Superior temporal gyrus (tissue), 1 donor: ENCODE measurements at regions not wholly inside any gene's neighbourhood (a gene's known extent, or its start where the extent isn't known, plus 50 kb on each side); places are given as distances from the start of the nearest gene placed in this dataset.

Source experiments
- DNase-seq: peaks from one replicate; pipeline ENCODE4 v3.0.0-alpha.2; 2016; ENCODE audit errors: extremely low spot score

- DNase-seq = no peak
Measured at GRCh38 chr15:87631093-87631492, 625.4 kb downstream of the NTRK3 start.

- DNase-seq = no peak
Measured at GRCh38 chr15:87628311-87628710, 628.2 kb downstream of the NTRK3 start.

GRCh38 chr15:87626860-87627259, 629.7 kb downstream of the NTRK3 start:
- DNase-seq = no peak

GRCh38 chr15:87623832-87624231, 632.7 kb downstream of the NTRK3 start:
- no peak for DNase-seq

- no peak for DNase-seq
Measured at GRCh38 chr15:87620393-87620792, 636.1 kb downstream of the NTRK3 start.

- no peak for DNase-seq
Measured at GRCh38 chr15:87619161-87619960, 637.2 kb downstream of the NTRK3 start.

GRCh38 chr15:87618203-87618725, 638.3 kb downstream of the NTRK3 start:
- DNase-seq = no peak

- no peak for DNase-seq
Measured at GRCh38 chr15:87614704-87615103, 641.8 kb downstream of the NTRK3 start.

GRCh38 chr15:87610366-87610765, 646.2 kb downstream of the NTRK3 start:
- DNase-seq = no peak

GRCh38 chr15:87609894-87610293, 646.6 kb downstream of the NTRK3 start:
- no peak for DNase-seq

GRCh38 chr15:87609474-87609873, 647.1 kb downstream of the NTRK3 start:
- peak; percentile 27 for DNase-seq

GRCh38 chr15:87608238-87609028, 648.1 kb downstream of the NTRK3 start:
- no peak for DNase-seq

GRCh38 chr15:87606971-87607370, 649.6 kb downstream of the NTRK3 start:
- no peak for DNase-seq

- DNase-seq = peak; percentile 56
Measured at GRCh38 chr15:87604857-87605446, 651.6 kb downstream of the NTRK3 start.

GRCh38 chr15:87602371-87602770, 654.2 kb downstream of the NTRK3 start:
- no peak for DNase-seq

- DNase-seq = no peak
Measured at GRCh38 chr15:87599616-87600015, 656.9 kb downstream of the NTRK3 start.

GRCh38 chr15:87597346-87598052, 659.0 kb downstream of the NTRK3 start:
- no peak for DNase-seq

- no peak for DNase-seq
Measured at GRCh38 chr15:87591582-87591981, 665.0 kb downstream of the NTRK3 start.

GRCh38 chr15:87591042-87591441, 665.5 kb downstream of the NTRK3 start:
- no peak for DNase-seq

- no peak for DNase-seq
Measured at GRCh38 chr15:87589134-87589533, 667.4 kb downstream of the NTRK3 start.

- DNase-seq = no peak
Measured at GRCh38 chr15:87582169-87582568, 674.4 kb downstream of the NTRK3 start.

- no peak for DNase-seq
Measured at GRCh38 chr15:87579537-87579936, 677.0 kb downstream of the NTRK3 start.
